Adrenal gland (tissue), 5 donors: ENCODE measurements at regions not wholly inside any gene's neighbourhood (a gene's known extent, or its start where the extent isn't known, plus 50 kb on each side); places are given as distances from the start of the nearest gene placed in this dataset.

Source experiments
- POLR2A ChIP-seq, 2 donors: fragments of 450-650 bp; IDR thresholded peaks; one replicate each; pipeline ENCODE4 v1.6.1; 2017; ENCODE audit warnings: antibody characterized with exemption in 2 of 2, mild to moderate bottlenecking in 2 of 2, moderate library complexity in 1 of 2
- TF ChIP-seq, protein P1 (sequence below), 6 experiments: fragments of 450-650 bp in 4 of 6; fragments of 200-600 bp in 2 of 6; sonication (generic) in 1 of 6; IDR thresholded peaks; 1 replicate in 5 of 6; 2 replicates in 1 of 6; pipeline versions ENCODE4 v1.5.1 to v1.8.0; 2016 to 2021; ENCODE audit warnings: antibody characterized with exemption in 6 of 6, mild to moderate bottlenecking in 2 of 6, moderate library complexity in 1 of 6
- donor health status: DM: no; HTN: no; CAD: no.

DNA sequence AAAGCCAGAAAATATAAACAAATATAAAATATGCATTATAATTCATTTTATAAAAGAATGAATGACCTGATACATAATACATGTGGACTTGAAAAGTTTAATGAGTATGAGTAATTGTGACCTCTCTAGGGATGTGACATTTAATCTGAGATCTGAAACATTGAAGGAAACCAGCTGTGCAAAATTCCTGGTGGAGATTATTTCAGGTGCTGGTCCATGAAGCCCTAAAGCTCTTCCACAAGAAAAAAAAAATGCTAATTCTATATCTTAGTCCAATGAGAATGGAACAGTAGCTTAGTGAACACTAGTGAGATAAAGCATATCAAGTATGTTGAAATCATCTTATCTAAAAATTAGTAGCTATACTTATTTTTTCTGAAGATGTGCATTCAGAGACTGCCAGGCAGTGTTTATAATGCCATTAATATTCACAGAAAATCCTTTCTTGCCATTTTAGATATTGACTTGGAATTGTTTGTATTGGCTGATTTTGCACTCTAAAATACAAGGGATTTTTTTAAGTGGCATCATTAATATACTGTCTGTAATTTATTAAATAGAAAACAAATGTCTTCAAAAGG lies 1485.9 kb downstream of the PLA2G4A start:
- TF ChIP-seq, protein P1, sequence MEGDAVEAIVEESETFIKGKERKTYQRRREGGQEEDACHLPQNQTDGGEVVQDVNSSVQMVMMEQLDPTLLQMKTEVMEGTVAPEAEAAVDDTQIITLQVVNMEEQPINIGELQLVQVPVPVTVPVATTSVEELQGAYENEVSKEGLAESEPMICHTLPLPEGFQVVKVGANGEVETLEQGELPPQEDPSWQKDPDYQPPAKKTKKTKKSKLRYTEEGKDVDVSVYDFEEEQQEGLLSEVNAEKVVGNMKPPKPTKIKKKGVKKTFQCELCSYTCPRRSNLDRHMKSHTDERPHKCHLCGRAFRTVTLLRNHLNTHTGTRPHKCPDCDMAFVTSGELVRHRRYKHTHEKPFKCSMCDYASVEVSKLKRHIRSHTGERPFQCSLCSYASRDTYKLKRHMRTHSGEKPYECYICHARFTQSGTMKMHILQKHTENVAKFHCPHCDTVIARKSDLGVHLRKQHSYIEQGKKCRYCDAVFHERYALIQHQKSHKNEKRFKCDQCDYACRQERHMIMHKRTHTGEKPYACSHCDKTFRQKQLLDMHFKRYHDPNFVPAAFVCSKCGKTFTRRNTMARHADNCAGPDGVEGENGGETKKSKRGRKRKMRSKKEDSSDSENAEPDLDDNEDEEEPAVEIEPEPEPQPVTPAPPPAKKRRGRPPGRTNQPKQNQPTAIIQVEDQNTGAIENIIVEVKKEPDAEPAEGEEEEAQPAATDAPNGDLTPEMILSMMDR (IDR thresholded peaks at IDR 0.05): no peak
- no peak for TF ChIP-seq POLR2A (IDR thresholded peaks at IDR 0.05)
